ENCODE measurements at regions not wholly inside any gene's neighbourhood (a gene's known extent, or its start where the extent isn't known, plus 50 kb on each side); places are given as distances from the start of the nearest gene placed in this dataset.
"Not testable (repeated sequence)": the region's sequence is repeated elsewhere in the genome, so short reads cannot be mapped to it uniquely, and the experiment has no call there.

- H3K4me1 ChIP-seq; DNase-seq (ENCODE audit: low spot score in 2 of 2); H3K27ac ChIP-seq; H3K4me3 ChIP-seq; H3K36me3 ChIP-seq; H3K9me3 ChIP-seq; intact Hi-C loops (cut with DNase I; ENCODE audit: low total_unique reads); H3K27me3 ChIP-seq: not testable (repeated sequence)
Measured at GRCh38 chr2:114018464-114018863, 128.6 kb downstream of the ACTR3 start.

- H3K9me3 ChIP-seq: no peaks in the 10 kb centered on the region
- no peaks in the 10 kb centered on the region for H3K36me3 ChIP-seq
- intact Hi-C loops (cut with DNase I; ENCODE audit: low total_unique reads): no loop called here
- no peaks in the 10 kb centered on the region for H3K4me1 ChIP-seq
- no peak overlapping the region for H3K4me3 ChIP-seq
- no peak overlapping the region for H3K27ac ChIP-seq
- TF ChIP-seq POLR2A (IDR thresholded peaks at IDR 0.05): no peak
- TF ChIP-seq, protein P1, sequence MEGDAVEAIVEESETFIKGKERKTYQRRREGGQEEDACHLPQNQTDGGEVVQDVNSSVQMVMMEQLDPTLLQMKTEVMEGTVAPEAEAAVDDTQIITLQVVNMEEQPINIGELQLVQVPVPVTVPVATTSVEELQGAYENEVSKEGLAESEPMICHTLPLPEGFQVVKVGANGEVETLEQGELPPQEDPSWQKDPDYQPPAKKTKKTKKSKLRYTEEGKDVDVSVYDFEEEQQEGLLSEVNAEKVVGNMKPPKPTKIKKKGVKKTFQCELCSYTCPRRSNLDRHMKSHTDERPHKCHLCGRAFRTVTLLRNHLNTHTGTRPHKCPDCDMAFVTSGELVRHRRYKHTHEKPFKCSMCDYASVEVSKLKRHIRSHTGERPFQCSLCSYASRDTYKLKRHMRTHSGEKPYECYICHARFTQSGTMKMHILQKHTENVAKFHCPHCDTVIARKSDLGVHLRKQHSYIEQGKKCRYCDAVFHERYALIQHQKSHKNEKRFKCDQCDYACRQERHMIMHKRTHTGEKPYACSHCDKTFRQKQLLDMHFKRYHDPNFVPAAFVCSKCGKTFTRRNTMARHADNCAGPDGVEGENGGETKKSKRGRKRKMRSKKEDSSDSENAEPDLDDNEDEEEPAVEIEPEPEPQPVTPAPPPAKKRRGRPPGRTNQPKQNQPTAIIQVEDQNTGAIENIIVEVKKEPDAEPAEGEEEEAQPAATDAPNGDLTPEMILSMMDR (IDR thresholded peaks at IDR 0.05): no peak
- TF ChIP-seq POLR2AphosphoS5 (IDR thresholded peaks at IDR 0.05): no peak
- H3K27me3 ChIP-seq: no peaks in the 10 kb centered on the region
- DNase-seq (ENCODE audit: low spot score in 2 of 2): no peak
Measured at GRCh38 chr2:114020668-114021067, 130.8 kb downstream of the ACTR3 start.

DNA sequence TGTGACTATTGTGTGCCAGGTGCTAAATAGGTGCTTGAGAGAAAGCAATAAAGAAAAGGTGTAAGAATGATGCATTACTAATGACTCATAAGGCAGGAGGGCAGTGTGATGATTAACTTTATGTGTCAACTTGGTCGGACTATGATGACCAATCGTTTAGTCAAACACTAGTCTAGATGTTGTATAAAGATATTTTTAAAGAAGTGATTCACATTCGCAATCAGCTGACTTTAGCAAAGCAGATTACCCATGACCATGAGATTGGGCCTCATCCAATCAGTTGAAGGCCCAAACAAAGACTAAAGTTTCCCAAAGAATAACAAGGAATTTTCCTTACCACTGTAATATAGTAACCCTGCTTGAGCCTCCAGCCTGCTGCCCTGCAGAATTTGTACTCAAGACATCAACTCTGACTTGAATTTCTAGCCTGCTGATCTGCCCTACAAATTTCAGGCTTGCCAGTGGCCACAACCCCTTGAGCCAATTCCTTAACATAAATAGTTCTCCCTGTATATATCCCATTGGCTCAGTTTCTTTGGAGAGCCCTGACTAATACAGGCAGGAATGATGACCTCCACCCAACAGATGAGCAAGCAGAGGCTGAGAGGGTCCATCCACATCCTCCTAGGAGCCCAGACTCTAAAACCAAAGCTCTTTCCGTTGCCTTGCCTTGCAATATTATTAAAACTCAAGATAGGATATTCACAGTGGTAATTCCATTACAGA lies 132.6 kb downstream of the ACTR3 start:
- Histone ChIP-seq H3K36me3 (no peaks in the 10 kb centered on the region), H3K4me3 (no peak overlapping the region), H3K27me3 (no peaks in the 10 kb centered on the region), H3K27ac (no peak overlapping the region), H3K4me1 (no peaks in the 10 kb centered on the region), H3K9me3 (no peaks in the 10 kb centered on the region)
- no peak for DNase-seq (ENCODE audit: low spot score in 2 of 2)
- intact Hi-C loops (cut with DNase I; ENCODE audit: low total_unique reads): no loop called here
- TF ChIP-seq, protein P1 (IDR thresholded peaks at IDR 0.05): no peak
- no peak for TF ChIP-seq POLR2A (IDR thresholded peaks at IDR 0.05)
- TF ChIP-seq POLR2AphosphoS5 (IDR thresholded peaks at IDR 0.05): no peak

- intact Hi-C loops (cut with DNase I; ENCODE audit: low total_unique reads): no loop called here
- TF ChIP-seq POLR2AphosphoS5 (IDR thresholded peaks at IDR 0.05) (no peak), POLR2A (IDR thresholded peaks at IDR 0.05) (no peak)
- TF ChIP-seq, protein P1 (IDR thresholded peaks at IDR 0.05): no peak
- H3K27me3 ChIP-seq: no peaks in the 10 kb centered on the region
- no peak for DNase-seq (ENCODE audit: low spot score in 2 of 2)
- H3K9me3 ChIP-seq: no peaks in the 10 kb centered on the region
- no peaks in the 10 kb centered on the region for H3K36me3 ChIP-seq
- H3K4me3 ChIP-seq: no peak overlapping the region
- H3K27ac ChIP-seq: no peak overlapping the region
- no peaks in the 10 kb centered on the region for H3K4me1 ChIP-seq
Measured at GRCh38 chr2:114024326-114024725, 134.4 kb downstream of the ACTR3 start.

GRCh38 chr2:114025030-114025429 lies 135.1 kb downstream of the ACTR3 start:
- H3K27ac ChIP-seq: no peak overlapping the region
- TF ChIP-seq POLR2A (IDR thresholded peaks at IDR 0.05) (no peak), POLR2AphosphoS5 (IDR thresholded peaks at IDR 0.05) (no peak)
- TF ChIP-seq, protein P1 (IDR thresholded peaks at IDR 0.05): no peak

More at GRCh38 chr2:114025030-114025429, 135.1 kb downstream of the ACTR3 start:
- no peaks in the 10 kb centered on the region for H3K27me3 ChIP-seq
- no peaks in the 10 kb centered on the region for H3K4me1 ChIP-seq
- DNase-seq (ENCODE audit: low spot score in 2 of 2): no peak
- H3K36me3 ChIP-seq: no peaks in the 10 kb centered on the region
- intact Hi-C loops (cut with DNase I; ENCODE audit: low total_unique reads): no loop called here
- H3K9me3 ChIP-seq: no peaks in the 10 kb centered on the region
- H3K4me3 ChIP-seq: no peak overlapping the region
